Transverse colon (tissue), 4 donors: ENCODE measurements at regions not wholly inside any gene's neighbourhood (a gene's known extent, or its start where the extent isn't known, plus 50 kb on each side); places are given as distances from the start of the nearest gene placed in this dataset.
A peak's percentile ranks its signal among the peaks of the same experiment; 100 is the strongest.

Experiments used
- DNase-seq: peaks from one replicate; pipeline ENCODE4 v3.0.0-alpha.2; 2019
- H3K27ac ChIP-seq, 4 donors: fragments of 200-600 bp; sonication (generic); 2 replicates each; pipeline ENCODE4 v1.5.1; 2016 to 2018; ENCODE audit warnings: inconsistent platforms in 4 of 4
- H3K27me3 ChIP-seq: fragments of 200-600 bp; sonication (generic); 2 replicates; pipeline ENCODE4 v1.5.1; 2017; ENCODE audit warnings: inconsistent platforms
- H3K36me3 ChIP-seq, 4 donors: fragments of 200-600 bp; sonication (generic); 2 replicates each; pipeline ENCODE4 v1.5.1; 2017 to 2019; ENCODE audit warnings: inconsistent platforms in 4 of 4
- H3K4me1 ChIP-seq, 4 donors: fragments of 200-600 bp; sonication (generic); 2 replicates each; pipeline ENCODE4 v1.5.1; 2017 to 2020; ENCODE audit warnings: inconsistent platforms in 4 of 4
- H3K4me3 ChIP-seq, 4 donors: fragments of 200-600 bp; sonication (generic); 1 replicate in 1 of 4; 2 replicates in 3 of 4; pipeline versions ENCODE4 v1.5.1 to v1.6.1; 2017 to 2019; ENCODE audit warnings: inconsistent platforms in 4 of 4
- H3K9me3 ChIP-seq, 2 donors: fragments of 200-600 bp; sonication (generic); 2 replicates each; pipeline ENCODE4 v1.5.1; 2017 to 2019; ENCODE audit warnings: inconsistent platforms in 2 of 2
- EP300 ChIP-seq: sonication (generic); formaldehyde crosslinking; IDR thresholded peaks from one replicate; pipeline ENCODE4 v1.6.1; 2017; ENCODE audit warnings: antibody characterized with exemption, low read depth
- POLR2A ChIP-seq: fragments of 450-650 bp; IDR thresholded peaks from one replicate; pipeline ENCODE4 v1.6.1; 2016; ENCODE audit warnings: antibody characterized with exemption, mild to moderate bottlenecking, moderate library complexity
- POLR2AphosphoS5 ChIP-seq, 3 donors: sonication (generic); formaldehyde crosslinking; IDR thresholded peaks; one replicate each; pipeline ENCODE4 v1.6.1; 2016; ENCODE audit warnings: antibody characterized with exemption in 3 of 3
- WGBS, 2 donors: methylation state at CpG; one replicate each; pipeline ENCODE4 v1.1.5; 2018; ENCODE audit warnings: low coverage in 1 of 2; 5-methylcytosine and 5-hydroxymethylcytosine counted together
- in situ Hi-C, 4 donors: fragments of 200-750 bp; cut with MboI; loops; one replicate each; pipeline versions ENCODE4 v1.15.0 to v1.15.1; 2017; ENCODE audit warnings: low sequenced_read_pairs in 3 of 4, low pct_ligation_motif_present in 1 of 4, low pct_unique_long_range_greater_than_20kb in 1 of 4
- intact Hi-C: fragments of 100-400 bp; cut with DNase I; formaldehyde crosslinking; loops from one replicate; pipeline ENCODE4 v1.15.1; 2023; ENCODE audit warnings: low total_unique reads
- TF ChIP-seq, protein P1 (sequence below), 5 experiments: fragments of 200-600 bp in 3 of 5; fragments of 450-650 bp in 2 of 5; sonication (generic) in 3 of 5; IDR thresholded peaks; 1 replicate in 2 of 5; 2 replicates in 3 of 5; pipeline ENCODE4 v1.5.1; 2016 to 2017; ENCODE audit warnings: antibody characterized with exemption in 5 of 5, inconsistent platforms in 3 of 5, mild to moderate bottlenecking in 2 of 5, moderate library complexity in 1 of 5

DNA sequence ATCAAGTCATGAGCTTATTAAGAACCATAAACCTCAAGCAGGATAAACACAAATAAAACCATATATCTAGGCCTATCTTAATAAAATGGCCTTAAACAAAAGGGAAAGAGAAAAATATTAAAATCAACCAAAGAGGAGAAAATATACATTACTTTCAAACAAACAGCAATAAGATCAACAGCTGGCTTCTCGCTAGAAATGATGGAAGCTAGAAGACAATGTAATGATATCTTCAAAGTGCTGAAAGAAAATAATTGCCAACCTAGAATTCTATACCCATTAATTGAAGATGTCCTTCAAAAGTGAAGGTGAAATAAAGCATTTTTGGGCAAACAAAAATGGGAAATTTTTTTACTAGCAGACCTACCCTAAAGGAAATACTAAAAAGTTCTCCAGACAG lies 142.9 kb upstream of the PODXL start:
- DNase-seq: no peak
- Histone ChIP-seq H3K36me3 (no peaks in the 10 kb centered on the region), H3K4me3 (no peak overlapping the region), H3K9me3 (no peaks in the 10 kb centered on the region), H3K27ac (no peak overlapping the region), H3K4me1 (no peaks in the 10 kb centered on the region), H3K27me3 (peaks cover 3% of the 10 kb centered on the region)
- TF ChIP-seq, protein P1, sequence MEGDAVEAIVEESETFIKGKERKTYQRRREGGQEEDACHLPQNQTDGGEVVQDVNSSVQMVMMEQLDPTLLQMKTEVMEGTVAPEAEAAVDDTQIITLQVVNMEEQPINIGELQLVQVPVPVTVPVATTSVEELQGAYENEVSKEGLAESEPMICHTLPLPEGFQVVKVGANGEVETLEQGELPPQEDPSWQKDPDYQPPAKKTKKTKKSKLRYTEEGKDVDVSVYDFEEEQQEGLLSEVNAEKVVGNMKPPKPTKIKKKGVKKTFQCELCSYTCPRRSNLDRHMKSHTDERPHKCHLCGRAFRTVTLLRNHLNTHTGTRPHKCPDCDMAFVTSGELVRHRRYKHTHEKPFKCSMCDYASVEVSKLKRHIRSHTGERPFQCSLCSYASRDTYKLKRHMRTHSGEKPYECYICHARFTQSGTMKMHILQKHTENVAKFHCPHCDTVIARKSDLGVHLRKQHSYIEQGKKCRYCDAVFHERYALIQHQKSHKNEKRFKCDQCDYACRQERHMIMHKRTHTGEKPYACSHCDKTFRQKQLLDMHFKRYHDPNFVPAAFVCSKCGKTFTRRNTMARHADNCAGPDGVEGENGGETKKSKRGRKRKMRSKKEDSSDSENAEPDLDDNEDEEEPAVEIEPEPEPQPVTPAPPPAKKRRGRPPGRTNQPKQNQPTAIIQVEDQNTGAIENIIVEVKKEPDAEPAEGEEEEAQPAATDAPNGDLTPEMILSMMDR (IDR thresholded peaks at IDR 0.05): no peak
- TF ChIP-seq EP300: no peak
- WGBS, 2 donors: 60 to 95% methylated on average over 1 of the region's 1 CpG
- intact Hi-C loops (no loop called here), in situ Hi-C loops (loop anchor here in 1 of 4 donors (25.0 kb wide), 1 partner anchor 888 kb away; the partner anchor contains the start of gene PLXNA4)

DNA sequence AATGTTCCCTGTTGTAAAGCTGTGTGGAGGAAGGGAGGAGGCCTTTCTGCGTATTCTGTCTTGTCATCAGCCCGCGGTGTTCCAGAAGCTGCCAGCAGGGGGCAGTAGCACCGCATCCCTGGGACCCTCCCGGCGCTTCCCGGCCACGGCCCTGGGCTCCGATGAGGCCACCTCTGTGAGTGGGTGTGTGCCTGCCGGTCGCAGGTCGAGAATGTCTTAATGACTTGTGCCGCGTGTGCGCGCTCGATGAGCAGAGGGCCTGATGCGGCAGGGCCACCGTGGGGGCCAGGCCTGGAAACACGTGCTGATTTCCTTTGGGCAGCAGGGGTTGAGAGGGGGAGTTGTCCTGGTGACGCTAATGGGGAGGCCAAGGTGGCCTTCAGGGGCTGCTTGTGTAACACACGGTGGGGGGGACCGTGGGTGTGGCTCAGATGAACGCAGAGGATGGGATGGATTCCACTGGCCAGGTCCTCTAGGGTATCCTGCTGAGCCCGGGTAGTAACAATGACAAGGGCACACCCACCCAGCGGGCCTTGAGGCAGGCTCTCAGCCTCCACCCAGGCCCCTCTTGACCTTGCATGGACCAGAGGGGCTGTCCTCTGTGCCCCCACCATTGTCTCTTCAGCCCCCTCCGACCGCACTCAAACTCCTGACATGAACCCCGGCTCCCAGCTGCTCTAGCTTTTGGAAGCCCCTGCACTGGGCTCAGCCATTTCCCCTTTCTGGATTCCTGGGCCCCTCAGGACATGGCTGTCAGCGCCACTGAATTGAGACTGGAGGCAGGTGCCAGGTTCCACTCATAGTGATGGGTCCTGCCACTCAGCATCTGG lies 135.9 kb upstream of the PODXL start:
- WGBS, 2 donors: 33% methylated on average over 26 of the region's 30 CpGs; no CpG with 5 or more reads in 1 of the 2 donors
- Histone ChIP-seq H3K36me3 (no peaks in the 10 kb centered on the region), H3K27me3 (peaks cover 41% of the 10 kb centered on the region), H3K4me1 (peaks cover 0 to 7% (median 7%) of the 10 kb centered on the region in 4 donors), H3K9me3 (no peaks in the 10 kb centered on the region), H3K27ac (no peak overlapping the region), H3K4me3 (no peak overlapping the region)
- DNase-seq: peak; percentile 57
- TF ChIP-seq EP300: no peak
- TF ChIP-seq POLR2AphosphoS5 (IDR thresholded peaks at IDR 0.05): no peak
- TF ChIP-seq, protein P1 (IDR thresholded peaks at IDR 0.05): peak; percentile 62 to 81 (median 75)
- no peak for TF ChIP-seq POLR2A
- in situ Hi-C loops (loop anchor here in 1 of 4 donors (25.0 kb wide), 1 partner anchor 895 kb away; the partner anchor contains the start of gene PLXNA4), intact Hi-C loops (loop anchor here (5.0 kb wide), 1 partner anchor 885 kb away; the partner anchor contains the start of gene PLXNA4)

- TF ChIP-seq, protein P1 (IDR thresholded peaks at IDR 0.05): no peak
- TF ChIP-seq EP300 (no peak), POLR2A (no peak), POLR2AphosphoS5 (IDR thresholded peaks at IDR 0.05) (no peak)
- intact Hi-C loops: loop anchor here (5.0 kb wide), 1 partner anchor 886 kb away; the partner anchor contains the start of gene PLXNA4
- Histone ChIP-seq H3K27me3 (peaks cover 41% of the 10 kb centered on the region), H3K4me1 (peaks cover 0 to 7% (median 7%) of the 10 kb centered on the region in 4 donors), H3K9me3 (no peaks in the 10 kb centered on the region), H3K36me3 (no peaks in the 10 kb centered on the region), H3K27ac (no peak overlapping the region), H3K4me3 (no peak overlapping the region)
- WGBS, 2 donors: 33 to 40% methylated on average over 2 to 12 of the region's 12 CpGs
- in situ Hi-C loops: loop anchor here in 1 of 4 donors (25.0 kb wide), 1 partner anchor 896 kb away; the partner anchor contains the start of gene PLXNA4
- no peak for DNase-seq
Measured at GRCh38 chr7:131691454-131692130, 135.2 kb upstream of the PODXL start.

DNA sequence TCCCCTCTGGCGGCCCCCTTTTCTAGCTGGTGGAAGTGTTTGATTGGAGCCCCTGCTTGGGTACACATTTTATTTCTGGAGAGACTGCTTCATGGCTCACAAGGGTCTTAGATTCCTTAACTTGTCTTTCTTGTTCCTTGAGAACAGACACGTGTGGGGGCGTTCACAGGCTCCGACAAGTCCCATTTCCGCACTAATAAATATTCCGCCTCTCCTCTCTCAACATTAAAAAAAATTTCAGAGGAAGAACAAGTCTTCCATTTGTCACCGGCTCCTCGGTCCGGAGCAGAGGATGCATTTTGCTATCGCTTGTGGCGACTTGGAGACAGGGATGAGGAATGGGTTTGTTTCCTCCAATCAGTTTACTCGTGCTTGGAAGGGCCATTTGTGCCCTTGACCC lies 134.0 kb upstream of the PODXL start:
- intact Hi-C loops: loop anchor here (5.0 kb wide), 1 partner anchor 887 kb away; the partner anchor contains the start of gene PLXNA4
- H3K27ac ChIP-seq: no peak overlapping the region
- TF ChIP-seq POLR2AphosphoS5 (IDR thresholded peaks at IDR 0.05): no peak
- TF ChIP-seq, protein P1 (IDR thresholded peaks at IDR 0.05): no peak
- no peak for TF ChIP-seq POLR2A
- no peak for TF ChIP-seq EP300
- peaks cover 41% of the 10 kb centered on the region for H3K27me3 ChIP-seq
- no peaks in the 10 kb centered on the region for H3K36me3 ChIP-seq
- H3K4me3 ChIP-seq: no peak overlapping the region
- in situ Hi-C loops: loop anchor here in 1 of 4 donors (25.0 kb wide), 1 partner anchor 897 kb away; the partner anchor contains the start of gene PLXNA4
- 78% methylated on average over 12 of the region's 12 CpGs; no CpG with 5 or more reads in 1 of the 2 donors for WGBS, 2 donors
- no peaks in the 10 kb centered on the region for H3K9me3 ChIP-seq
- DNase-seq: no peak
- H3K4me1 ChIP-seq: peaks cover 0 to 7% (median 7%) of the 10 kb centered on the region in 4 donors
